ENCODE measurements at regions not wholly inside any gene's neighbourhood (a gene's known extent, or its start where the extent isn't known, plus 50 kb on each side); places are given as distances from the start of the nearest gene placed in this dataset.

- RAD21 ChIA-PET (ENCODE audit: low non-redundant PET in 1 of 2, low total read pairs in 2 of 2, uncharacterized antibody in 2 of 2, unreplicated experiment in 2 of 2): no interaction called here
- CTCF ChIA-PET: no interaction called here
These were observed 148.4 kb upstream of the FBXL4 start for GRCh38 chr6:99096170-99096569.

More at GRCh38 chr6:99096170-99096569, 148.4 kb upstream of the FBXL4 start:
- no peak overlapping the region for H3K27ac ChIP-seq (ENCODE audit: low read depth, low read length)
- no peaks in the 10 kb centered on the region for H3K79me2 ChIP-seq (ENCODE audit: insufficient read depth, low read length)
- no peaks in the 10 kb centered on the region for H3K9me3 ChIP-seq (ENCODE audit: control insufficient read depth in 1 of 2, insufficient read depth in 1 of 2, low read depth in 1 of 2, low read length in 2 of 2)
- H3K4me2 ChIP-seq (ENCODE audit: low read length): no peak overlapping the region
- no peak for ATAC-seq
- no peak overlapping the region for H3K4me3 ChIP-seq (replicated peaks in 1 of 2; ENCODE audit: low read depth in 1 of 2, low read length in 2 of 2)
- H3K4me1 ChIP-seq (ENCODE audit: control insufficient read depth in 1 of 2, insufficient read depth in 2 of 2, low read length in 2 of 2): no peaks in the 10 kb centered on the region
- no peaks in the 10 kb centered on the region for H3K36me3 ChIP-seq (ENCODE audit: control insufficient read depth in 1 of 2, insufficient read depth in 2 of 2, low read length in 2 of 2)
- POLR2A ChIA-PET: no interaction called here
- DNase-seq (ENCODE audit: low read depth, low spot score): no peak
- H3K9ac ChIP-seq (ENCODE audit: low read length): no peak overlapping the region
- TF ChIP-seq MAX (IDR thresholded peaks at IDR 0.05) (no peak), ZBTB33 (IDR thresholded peaks at IDR 0.05; ENCODE audit: extremely low read depth, insufficient replicate concordance, low read length) (no peak), ELF1 (IDR thresholded peaks at IDR 0.05; ENCODE audit: borderline replicate concordance, low read depth) (no peak), SRF (IDR thresholded peaks at IDR 0.05; ENCODE audit: low read depth) (no peak), EGR1 (IDR thresholded peaks at IDR 0.05; ENCODE audit: low read depth) (no peak), JUND (IDR thresholded peaks at IDR 0.05) (no peak)
- H4K20me1 ChIP-seq (ENCODE audit: insufficient read depth): no peaks in the 10 kb centered on the region
- peaks cover 65% of the 10 kb centered on the region for H3K27me3 ChIP-seq (ENCODE audit: insufficient read depth, low read length)
- H3K9me2 ChIP-seq (ENCODE audit: insufficient read depth): no peaks in the 10 kb centered on the region
- intact Hi-C loops (cut with micrococcal nuclease): no loop called here
- H2AFZ ChIP-seq (ENCODE audit: low read depth, low read length, poor library complexity, severe bottlenecking): no peak overlapping the region
- BruUV-seq (replicated peaks): no TSS peak

Data from HCT116 (cell line).